Endothelial cell of umbilical vein (primary cell): ENCODE measurements at regions not wholly inside any gene's neighbourhood (a gene's known extent, or its start where the extent isn't known, plus 50 kb on each side); places are given as distances from the start of the nearest gene placed in this dataset.

Experiments
- BruUV-seq: library from RNA; stranded (reverse); fragments of 400-500 nt; replicated peaks from 2 replicates; lab custom pipeline; 2021; lab: Mats Ljungman, UMichigan
- CTCF ChIA-PET: fragments of 300-600, 350-600 bp; sonication (Branson Sonifier 250); formaldehyde crosslinking; loops from one replicate; lab custom pipeline; 2021; ENCODE audit warnings: antibody characterized with exemption, inconsistent platforms; lab: Charles Lee
- POLR2A ChIA-PET: fragments of 300-600, 350-600 bp; sonication (Branson Sonifier 250); formaldehyde crosslinking; loops from one replicate; lab custom pipeline; 2021; ENCODE audit warnings: antibody characterized with exemption, inconsistent platforms; lab: Charles Lee
- DNase-seq: peaks from one replicate; pipeline ENCODE4 v3.0.0-alpha.2; 2011; ENCODE audit warnings: low read depth, low spot score
- FAIRE-seq: peaks from 2 replicates; lab custom pipeline; 2011; peaks lifted over from hg19 to GRCh38; lab: Jason Lieb, UNC
- H2AFZ ChIP-seq: 2 replicates; pipeline ENCODE4 v1.6.0; 2012; ENCODE audit warnings: low read depth, low read length, control low read depth, inconsistent platforms
- H3K27ac ChIP-seq: 2 replicates; pipeline ENCODE4 v1.5.1; 2011; ENCODE audit warnings: low read depth, mild to moderate bottlenecking, control low read depth, low read length, moderate library complexity; ENCODE audit not compliant: insufficient read depth
- H3K27me3 ChIP-seq, 2 experiments: 2 replicates each; pipeline versions ENCODE4 v1.6.0 to v1.6.1; 2011; ENCODE audit warnings: low read length in 2 of 2, mixed read lengths in 1 of 2; ENCODE audit not compliant: control insufficient read depth in 2 of 2, insufficient read depth in 2 of 2
- H3K36me3 ChIP-seq, 2 experiments: 2 replicates in 1 of 2; 3 replicates in 1 of 2; pipeline ENCODE4 v1.5.1; 2011; ENCODE audit warnings: low read length in 2 of 2, mild to moderate bottlenecking in 1 of 2, moderate library complexity in 1 of 2; ENCODE audit not compliant: control insufficient read depth in 2 of 2, insufficient read depth in 2 of 2; ENCODE audit errors: extremely low read depth in 1 of 2
- H3K4me1 ChIP-seq: 3 replicates; pipeline ENCODE4 v1.5.1; 2011; ENCODE audit warnings: mild to moderate bottlenecking, low read length; ENCODE audit not compliant: control insufficient read depth, insufficient read depth; ENCODE audit errors: extremely low read depth
- H3K4me2 ChIP-seq: 2 replicates; pipeline ENCODE4 v1.6.1; 2011; ENCODE audit warnings: low read length, control low read depth, mixed read lengths; ENCODE audit not compliant: insufficient read depth
- H3K4me3 ChIP-seq, 3 experiments: fragments of 200-600 bp in 1 of 3; sonication (generic), shearing (Covaris generic) in 1 of 3; replicated peaks in 1 of 3; 2 replicates each; pipeline ENCODE4 v1.5.1; 2011 to 2016; ENCODE audit warnings: control low read depth in 3 of 3, low read length in 3 of 3, mild to moderate bottlenecking in 2 of 3, inconsistent platforms in 1 of 3, low read depth in 1 of 3, moderate library complexity in 1 of 3; ENCODE audit not compliant: insufficient read depth in 1 of 3
- H3K79me2 ChIP-seq: 2 replicates; pipeline ENCODE4 v1.6.0; 2012; ENCODE audit warnings: low read length, inconsistent platforms; ENCODE audit not compliant: control insufficient read depth, insufficient read depth
- H3K9ac ChIP-seq: replicated peaks from 2 replicates; pipeline ENCODE3; 2011; ENCODE audit warnings: low read length, control low read depth; ENCODE audit not compliant: insufficient read depth; ENCODE audit errors: extremely low read depth
- H3K9me1 ChIP-seq: replicated peaks from 3 replicates; pipeline ENCODE4 v1.6.0; 2011; ENCODE audit warnings: mild to moderate bottlenecking, low read length; ENCODE audit not compliant: control insufficient read depth, insufficient read depth; ENCODE audit errors: extremely low read depth
- H3K9me3 ChIP-seq: replicated peaks from 2 replicates; pipeline ENCODE4 v1.5.1; 2012; ENCODE audit warnings: low read length, inconsistent platforms; ENCODE audit not compliant: control insufficient read depth, insufficient read depth
- H4K20me1 ChIP-seq: replicated peaks from 2 replicates; pipeline ENCODE3; 2011; ENCODE audit warnings: mild to moderate bottlenecking, low read length; ENCODE audit not compliant: control insufficient read depth, insufficient read depth; ENCODE audit errors: extremely low read depth
- FOS ChIP-seq: IDR thresholded peaks from 2 replicates; pipeline ENCODE4 v1.6.1; 2011; ENCODE audit warnings: mild to moderate bottlenecking, low read length, moderate library complexity, borderline replicate concordance; ENCODE audit not compliant: insufficient read depth
- JUN ChIP-seq: IDR thresholded peaks from 2 replicates; pipeline ENCODE4 v1.6.1; 2011; ENCODE audit warnings: borderline replicate concordance, low read depth; ENCODE audit not compliant: insufficient read length, insufficient read depth
- MYC ChIP-seq: IDR thresholded peaks from one replicate; pipeline ENCODE4 v1.6.1; 2011; ENCODE audit warnings: mild to moderate bottlenecking, low read depth, low read length
- POLR2AphosphoS5 ChIP-seq: IDR thresholded peaks from 2 replicates; pipeline ENCODE4 v1.6.1; 2012; ENCODE audit warnings: low read depth, mild to moderate bottlenecking, control low read depth, low read length, moderate library complexity; ENCODE audit not compliant: insufficient read depth
- dilution Hi-C: fragments of 300-500 bp; cut with MboI; formaldehyde crosslinking; loops from one replicate; pipeline ENCODE4 v1.15.0; 2019; ENCODE audit warnings: low sequenced_read_pairs; ENCODE audit not compliant: extremely low pct_ligation_motif_present
- intact Hi-C: fragments of 100-400 bp; cut with micrococcal nuclease; formaldehyde crosslinking; loops from one replicate; pipeline ENCODE4 v1.10.0; 2022

- H3K9me3 ChIP-seq, result no peaks in the 10 kb centered on the region
- H3K79me2 ChIP-seq, result no peaks in the 10 kb centered on the region
- no peak overlapping the region for H3K27ac ChIP-seq
- H3K4me3 ChIP-seq, result no peak overlapping the region
- FAIRE-seq (no peak), DNase-seq (no peak)
- H3K4me1 ChIP-seq, result no peaks in the 10 kb centered on the region
- dilution Hi-C loops (no loop called here), intact Hi-C loops (no loop called here)
- no peaks in the 10 kb centered on the region for H3K36me3 ChIP-seq
- H3K9ac ChIP-seq, result no peak overlapping the region
- CTCF ChIA-PET, result interaction anchor here (1.0 to 1.4 kb wide), 3 partner anchors 50 to 123 kb away, joined by 3 to 5 read pairs (median 3); partner anchors contain the start of gene CPNE4
- no peak for TF ChIP-seq JUN
- no peak for TF ChIP-seq FOS
- no TSS peak for BruUV-seq
- no peak overlapping the region for H3K4me2 ChIP-seq
- no peaks in the 10 kb centered on the region for H3K27me3 ChIP-seq
- no peaks in the 10 kb centered on the region for H4K20me1 ChIP-seq
- POLR2A ChIA-PET, result no interaction called here
- no peak overlapping the region for H2AFZ ChIP-seq
- no peaks in the 10 kb centered on the region for H3K9me1 ChIP-seq
These were observed 52.5 kb upstream of the CPNE4 start for GRCh38 chr3:132087356-132087755.

GRCh38 chr3:132088291-132088690, 53.5 kb upstream of the CPNE4 start:
- DNase-seq, result no peak
- no peak overlapping the region for H3K27ac ChIP-seq
- H4K20me1 ChIP-seq, result no peaks in the 10 kb centered on the region
- H3K79me2 ChIP-seq, result no peaks in the 10 kb centered on the region
- H3K27me3 ChIP-seq, result no peaks in the 10 kb centered on the region
- H3K36me3 ChIP-seq, result no peaks in the 10 kb centered on the region
- BruUV-seq, result no TSS peak
- dilution Hi-C loops, result no loop called here
- no peak for FAIRE-seq
- H3K9ac ChIP-seq, result no peak overlapping the region
- H3K9me1 ChIP-seq, result no peaks in the 10 kb centered on the region
- H3K9me3 ChIP-seq, result no peaks in the 10 kb centered on the region
- ChIA-PET CTCF (interaction anchor here (1.4 kb wide), 1 partner anchor 51 kb away, joined by 5 read pairs; no protein-coding TSS in a partner anchor), POLR2A (no interaction called here)
- no peaks in the 10 kb centered on the region for H3K4me1 ChIP-seq
- H3K4me2 ChIP-seq, result no peak overlapping the region
- no peak overlapping the region for H3K4me3 ChIP-seq
- H2AFZ ChIP-seq, result no peak overlapping the region
- TF ChIP-seq MYC (no peak), POLR2AphosphoS5 (no peak)
- intact Hi-C loops, result no loop called here
